ENCODE measurements at regions not wholly inside any gene's neighbourhood (a gene's known extent, or its start where the extent isn't known, plus 50 kb on each side); places are given as distances from the start of the nearest gene placed in this dataset.

DNA sequence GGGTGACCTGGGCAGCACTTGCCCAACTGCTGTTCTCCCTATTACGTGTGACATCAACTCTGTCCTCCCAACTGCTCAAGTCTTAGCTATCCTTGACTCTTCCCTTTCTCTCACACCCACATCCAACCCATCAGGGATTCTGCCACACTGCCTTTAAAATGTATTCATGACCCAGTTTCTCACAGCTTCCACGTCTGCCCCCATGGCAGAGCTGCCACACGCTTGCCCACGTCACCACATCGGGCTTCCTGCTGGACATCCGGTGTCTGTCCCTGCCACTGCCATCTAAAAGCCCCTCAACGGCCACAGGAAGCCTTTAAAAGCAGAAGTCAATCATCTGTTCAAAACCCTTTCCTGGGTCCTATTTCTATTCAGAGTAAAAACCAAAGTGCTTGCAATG lies 233.1 kb upstream of the POU3F3 start:
- Histone ChIP-seq H3K36me3 (ENCODE audit: insufficient read depth, low read length) (no peaks in the 10 kb centered on the region), H3K4me3 (no peak overlapping the region), H3K27ac (no peak overlapping the region), H3K9ac (ENCODE audit: insufficient read length) (no peak overlapping the region), H3K9me3 (ENCODE audit: low read depth, low read length) (no peaks in the 10 kb centered on the region)
- no peak for DNase-seq (ENCODE audit: low read depth, low spot score)
- TF ChIP-seq POLR2AphosphoS5 (IDR thresholded peaks at IDR 0.05; ENCODE audit: borderline replicate concordance, low read depth, low read length) (no peak), EZH2 (IDR thresholded peaks at IDR 0.05) (no peak), FOXP2 (optimal IDR thresholded peaks at IDR 0.05; ENCODE audit: control extremely low read depth, extremely low read length, insufficient read depth) (no peak)

DNA sequence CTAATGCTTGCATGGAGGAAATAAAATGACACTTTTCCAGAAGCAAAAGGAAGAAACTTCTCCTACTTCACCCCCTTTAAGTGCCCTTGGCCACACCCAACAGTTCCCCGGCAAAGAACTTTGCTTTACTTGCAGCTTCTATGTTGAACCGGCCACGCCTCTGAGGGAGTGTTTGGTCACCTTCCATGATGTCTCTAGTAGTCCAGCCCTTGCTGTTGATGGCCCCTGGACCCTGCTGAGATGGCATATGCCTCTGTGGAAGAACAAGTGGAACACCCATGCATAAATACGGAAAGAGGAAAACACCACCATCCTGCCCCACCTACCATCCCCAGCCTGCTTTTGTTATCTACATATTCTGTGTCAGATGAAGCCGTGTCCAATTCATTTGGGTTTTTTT lies 218.3 kb upstream of the POU3F3 start:
- no peak for TF ChIP-seq POLR2AphosphoS5 (IDR thresholded peaks at IDR 0.05; ENCODE audit: borderline replicate concordance, low read depth, low read length)
- no peak for TF ChIP-seq EZH2 (IDR thresholded peaks at IDR 0.05)
- no peak for TF ChIP-seq FOXP2 (optimal IDR thresholded peaks at IDR 0.05; ENCODE audit: control extremely low read depth, extremely low read length, insufficient read depth)
- H3K9ac ChIP-seq (ENCODE audit: insufficient read length): no peak overlapping the region
- H3K9me3 ChIP-seq (ENCODE audit: low read depth, low read length): no peaks in the 10 kb centered on the region
- H3K4me3 ChIP-seq: no peak overlapping the region
- H3K27ac ChIP-seq: no peak overlapping the region
- no peaks in the 10 kb centered on the region for H3K36me3 ChIP-seq (ENCODE audit: insufficient read depth, low read length)
- DNase-seq (ENCODE audit: low read depth, low spot score): no peak

DNA sequence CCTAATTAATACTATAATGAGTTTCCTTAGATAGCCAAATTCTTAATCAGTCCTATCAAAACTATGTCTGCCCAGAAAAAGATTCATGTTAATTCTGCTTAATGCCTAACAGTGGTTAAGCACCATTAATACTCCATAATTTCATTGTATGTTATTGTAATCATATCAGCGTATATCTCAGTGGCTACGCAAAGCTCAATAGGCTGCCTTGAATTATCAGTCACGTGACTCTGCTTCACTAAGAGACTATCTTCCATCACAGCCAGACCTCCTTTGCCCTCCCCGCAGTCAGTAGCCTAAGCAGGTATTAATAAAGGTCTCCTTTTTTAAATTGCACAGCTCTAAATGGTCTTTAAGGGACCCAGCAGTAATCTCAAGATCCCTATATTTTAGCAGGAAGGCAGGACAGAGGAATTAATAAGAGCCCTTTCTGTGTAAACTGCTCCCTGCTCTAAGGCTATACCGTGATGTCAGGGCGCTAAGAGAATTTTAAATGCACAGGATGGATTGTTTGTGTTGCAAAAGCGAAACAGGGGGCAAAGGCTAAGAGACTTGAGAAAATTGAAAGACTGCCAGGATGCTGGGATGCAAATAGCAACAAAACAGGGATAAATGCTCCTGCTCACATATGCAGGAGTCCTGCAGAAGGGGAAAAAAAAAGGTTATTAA lies 215.6 kb upstream of the POU3F3 start:
- no peaks in the 10 kb centered on the region for H3K36me3 ChIP-seq (ENCODE audit: insufficient read depth, low read length)
- no peak overlapping the region for H3K27ac ChIP-seq
- no peak for TF ChIP-seq POLR2AphosphoS5 (IDR thresholded peaks at IDR 0.05; ENCODE audit: borderline replicate concordance, low read depth, low read length)
- no peak for TF ChIP-seq EZH2 (IDR thresholded peaks at IDR 0.05)
- no peak for TF ChIP-seq FOXP2 (optimal IDR thresholded peaks at IDR 0.05; ENCODE audit: control extremely low read depth, extremely low read length, insufficient read depth)
- no peak overlapping the region for H3K9ac ChIP-seq (ENCODE audit: insufficient read length)
- no peak for DNase-seq (ENCODE audit: low read depth, low spot score)
- no peaks in the 10 kb centered on the region for H3K9me3 ChIP-seq (ENCODE audit: low read depth, low read length)
- no peak overlapping the region for H3K4me3 ChIP-seq

DNA sequence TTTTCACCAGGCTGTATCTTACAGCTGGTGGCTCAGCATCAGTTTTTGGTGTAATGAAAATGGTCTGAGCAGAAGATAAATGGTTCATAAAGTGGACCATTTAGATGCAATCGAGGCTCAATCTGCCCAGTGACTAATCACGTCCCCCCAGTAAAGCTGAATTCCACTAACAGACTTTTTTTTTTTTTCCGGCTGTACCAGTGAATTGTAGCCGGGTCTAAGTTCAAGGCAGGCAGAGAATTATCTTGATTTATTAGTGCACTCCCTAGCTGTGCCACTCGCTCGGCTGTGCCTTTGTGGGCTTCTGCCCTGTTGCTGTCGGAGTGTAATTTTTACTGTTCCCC lies 215.1 kb upstream of the POU3F3 start:
- H3K9ac ChIP-seq (ENCODE audit: insufficient read length): no peak overlapping the region
- no peaks in the 10 kb centered on the region for H3K36me3 ChIP-seq (ENCODE audit: insufficient read depth, low read length)
- DNase-seq (ENCODE audit: low read depth, low spot score): no peak
- H3K4me3 ChIP-seq: no peak overlapping the region
- no peak overlapping the region for H3K27ac ChIP-seq
- TF ChIP-seq POLR2AphosphoS5 (IDR thresholded peaks at IDR 0.05; ENCODE audit: borderline replicate concordance, low read depth, low read length): no peak
- no peak for TF ChIP-seq EZH2 (IDR thresholded peaks at IDR 0.05)
- no peak for TF ChIP-seq FOXP2 (optimal IDR thresholded peaks at IDR 0.05; ENCODE audit: control extremely low read depth, extremely low read length, insufficient read depth)
- no peaks in the 10 kb centered on the region for H3K9me3 ChIP-seq (ENCODE audit: low read depth, low read length)

DNA sequence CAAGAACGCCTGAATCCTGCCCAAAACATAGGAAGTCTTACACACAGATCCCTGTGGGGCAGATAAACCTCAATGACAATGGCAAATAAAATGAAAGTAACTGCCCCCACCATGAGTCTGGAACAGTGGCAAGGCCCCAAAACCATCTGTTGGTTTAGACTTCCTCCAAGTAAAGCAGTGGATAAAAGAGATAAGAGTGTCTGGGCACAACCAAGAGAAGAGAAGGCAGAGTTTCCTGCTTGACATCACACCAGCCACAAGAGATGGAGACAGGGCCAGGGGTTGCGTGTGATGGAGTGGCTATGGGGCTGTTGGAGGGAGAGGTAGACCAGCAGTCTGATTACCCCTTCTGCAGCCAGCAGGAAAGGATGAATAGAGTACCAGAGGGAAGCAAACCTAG lies 212.1 kb upstream of the POU3F3 start:
- H3K4me3 ChIP-seq: no peak overlapping the region

DNA sequence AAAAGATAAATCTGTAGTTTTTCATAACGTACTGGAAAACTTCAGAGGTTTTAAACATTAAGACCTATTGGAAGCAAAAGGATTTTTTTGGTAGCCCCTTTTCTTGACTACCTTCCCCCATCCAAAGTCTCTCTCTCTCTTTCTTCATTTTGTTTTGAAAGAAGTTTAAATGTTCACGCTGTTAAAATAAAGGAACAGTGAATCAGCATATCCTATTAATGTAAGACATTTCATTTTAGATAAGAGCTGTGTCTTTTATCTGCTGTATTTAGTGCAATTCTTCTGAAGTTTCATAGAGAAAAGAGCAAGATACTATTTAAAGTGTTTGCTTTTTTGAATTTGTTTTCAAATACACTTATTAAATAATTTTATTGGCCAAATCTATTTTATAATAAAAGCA lies 205.5 kb upstream of the POU3F3 start:
- Histone ChIP-seq H3K36me3 (ENCODE audit: insufficient read depth, low read length) (no peaks in the 10 kb centered on the region), H3K27ac (no peak overlapping the region), H3K9ac (ENCODE audit: insufficient read length) (no peak overlapping the region), H3K9me3 (ENCODE audit: low read depth, low read length) (no peaks in the 10 kb centered on the region), H3K4me3 (no peak overlapping the region)
- no peak for DNase-seq (ENCODE audit: low read depth, low spot score)
- no peak for TF ChIP-seq POLR2AphosphoS5 (IDR thresholded peaks at IDR 0.05; ENCODE audit: borderline replicate concordance, low read depth, low read length)
- no peak for TF ChIP-seq FOXP2 (optimal IDR thresholded peaks at IDR 0.05; ENCODE audit: control extremely low read depth, extremely low read length, insufficient read depth)
- no peak for TF ChIP-seq EZH2 (IDR thresholded peaks at IDR 0.05)

More for the DNA sequence above, 212.1 kb upstream of the POU3F3 start:
- TF ChIP-seq EZH2 (IDR thresholded peaks at IDR 0.05): no peak
- TF ChIP-seq POLR2AphosphoS5 (IDR thresholded peaks at IDR 0.05; ENCODE audit: borderline replicate concordance, low read depth, low read length): no peak
- TF ChIP-seq FOXP2 (optimal IDR thresholded peaks at IDR 0.05; ENCODE audit: control extremely low read depth, extremely low read length, insufficient read depth): no peak
- Histone ChIP-seq H3K9me3 (ENCODE audit: low read depth, low read length) (no peaks in the 10 kb centered on the region), H3K27ac (no peak overlapping the region), H3K36me3 (ENCODE audit: insufficient read depth, low read length) (no peaks in the 10 kb centered on the region), H3K9ac (ENCODE audit: insufficient read length) (no peak overlapping the region)
- DNase-seq (ENCODE audit: low read depth, low spot score): no peak

DNA sequence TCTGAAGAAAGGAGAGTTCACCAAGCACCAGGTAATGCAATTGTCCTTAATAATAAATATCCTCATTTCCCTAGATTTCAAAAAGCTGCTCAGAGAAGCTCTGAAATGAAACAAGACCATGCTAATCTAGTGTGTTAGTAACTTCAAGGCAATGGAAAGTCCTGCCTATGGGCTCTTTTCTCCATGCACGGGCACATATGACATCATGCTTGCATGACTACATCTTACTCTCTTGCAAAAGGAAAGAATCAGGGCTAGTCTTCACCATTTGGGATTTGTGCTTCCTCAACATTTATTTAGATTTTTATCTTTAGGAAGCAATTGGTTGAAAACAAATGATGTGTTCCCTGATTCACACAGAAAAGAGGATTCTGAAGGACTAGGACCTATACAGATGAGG lies 204.0 kb upstream of the POU3F3 start:
- Histone ChIP-seq H3K36me3 (ENCODE audit: insufficient read depth, low read length) (no peaks in the 10 kb centered on the region), H3K27ac (no peak overlapping the region), H3K9me3 (ENCODE audit: low read depth, low read length) (no peaks in the 10 kb centered on the region), H3K9ac (ENCODE audit: insufficient read length) (no peak overlapping the region), H3K4me3 (no peak overlapping the region)
- no peak for TF ChIP-seq POLR2AphosphoS5 (IDR thresholded peaks at IDR 0.05; ENCODE audit: borderline replicate concordance, low read depth, low read length)
- no peak for TF ChIP-seq FOXP2 (optimal IDR thresholded peaks at IDR 0.05; ENCODE audit: control extremely low read depth, extremely low read length, insufficient read depth)
- TF ChIP-seq EZH2 (IDR thresholded peaks at IDR 0.05): no peak
- no peak for DNase-seq (ENCODE audit: low read depth, low spot score)

DNA sequence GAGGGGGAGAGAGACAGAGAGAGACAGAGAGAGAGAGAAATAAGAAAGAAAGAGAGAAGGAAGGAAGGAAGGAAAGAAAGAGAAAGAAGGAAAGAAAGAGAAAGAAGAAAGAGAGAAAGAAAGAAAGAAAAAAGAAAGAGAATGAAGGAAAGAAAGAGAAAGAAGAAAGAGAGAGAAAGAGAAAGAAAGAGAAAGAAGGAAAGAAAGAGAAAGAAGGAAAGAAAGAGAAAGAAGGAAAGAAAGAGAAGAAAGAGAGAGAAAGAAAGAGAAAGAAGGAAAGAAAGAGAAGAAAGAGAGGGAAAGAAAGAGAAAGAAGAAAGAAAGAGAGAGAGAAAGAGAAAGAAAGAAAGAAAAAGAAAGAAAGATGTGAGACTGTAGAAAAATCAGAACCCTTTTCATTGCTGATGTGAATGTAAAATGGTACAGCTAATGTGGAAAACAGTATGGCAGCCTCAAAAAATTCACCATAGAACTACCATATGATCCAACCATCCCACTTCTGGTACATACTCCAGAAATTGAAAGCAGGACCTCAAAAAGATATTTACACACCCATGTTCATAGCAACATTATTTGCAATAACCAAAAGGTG lies 203.4 kb upstream of the POU3F3 start:
- no peak overlapping the region for H3K27ac ChIP-seq
- no peak for DNase-seq (ENCODE audit: low read depth, low spot score)
- TF ChIP-seq POLR2AphosphoS5 (IDR thresholded peaks at IDR 0.05; ENCODE audit: borderline replicate concordance, low read depth, low read length) (no peak), EZH2 (IDR thresholded peaks at IDR 0.05) (no peak), FOXP2 (optimal IDR thresholded peaks at IDR 0.05; ENCODE audit: control extremely low read depth, extremely low read length, insufficient read depth) (no peak)
- H3K4me3 ChIP-seq: no peak overlapping the region
- H3K9ac ChIP-seq (ENCODE audit: insufficient read length): no peak overlapping the region
- no peaks in the 10 kb centered on the region for H3K36me3 ChIP-seq (ENCODE audit: insufficient read depth, low read length)
- H3K9me3 ChIP-seq (ENCODE audit: low read depth, low read length): no peaks in the 10 kb centered on the region

DNA sequence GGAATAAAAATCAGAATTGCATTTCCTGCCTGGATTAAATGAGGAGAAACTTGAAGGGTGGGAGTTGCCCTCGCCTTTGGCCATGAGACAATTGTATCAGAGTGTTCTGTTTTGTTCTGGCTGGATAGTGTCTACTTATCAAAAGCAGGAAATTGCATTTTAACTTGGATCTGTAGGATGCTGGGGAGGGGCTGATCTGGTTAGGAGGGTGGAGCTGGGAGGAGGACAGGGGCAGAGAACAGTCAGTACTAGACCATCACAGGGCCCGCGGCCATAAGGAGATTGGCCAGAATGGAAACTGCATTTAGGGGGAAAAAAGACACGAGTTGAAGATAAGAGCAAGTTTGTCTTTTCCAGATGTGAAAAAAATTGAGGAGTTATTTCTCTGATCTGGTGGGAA lies 199.1 kb upstream of the POU3F3 start:
- H3K9ac ChIP-seq (ENCODE audit: insufficient read length): no peak overlapping the region
- no peak for DNase-seq (ENCODE audit: low read depth, low spot score)
- H3K4me3 ChIP-seq: no peak overlapping the region
- H3K27ac ChIP-seq: no peak overlapping the region
- TF ChIP-seq EZH2 (IDR thresholded peaks at IDR 0.05): no peak
- TF ChIP-seq FOXP2 (optimal IDR thresholded peaks at IDR 0.05; ENCODE audit: control extremely low read depth, extremely low read length, insufficient read depth): no peak
- no peak for TF ChIP-seq POLR2AphosphoS5 (IDR thresholded peaks at IDR 0.05; ENCODE audit: borderline replicate concordance, low read depth, low read length)
- no peaks in the 10 kb centered on the region for H3K36me3 ChIP-seq (ENCODE audit: insufficient read depth, low read length)
- H3K9me3 ChIP-seq (ENCODE audit: low read depth, low read length): no peaks in the 10 kb centered on the region

All from SK-N-MC (cell line).